Subcutaneous abdominal adipose tissue (tissue), 5 donors: ENCODE measurements at regions not wholly inside any gene's neighbourhood (a gene's known extent, or its start where the extent isn't known, plus 50 kb on each side); places are given as distances from the start of the nearest gene placed in this dataset.

Experiments
- H3K27ac ChIP-seq: one replicate; pipeline ENCODE4 v1.7.0; 2013; ENCODE audit warnings: low read depth, mild to moderate bottlenecking, inconsistent platforms, low read length, moderate library complexity
- H3K27me3 ChIP-seq, 5 donors: one replicate each; pipeline ENCODE4 v1.7.0; 2013; ENCODE audit warnings: low read length in 5 of 5, inconsistent platforms in 1 of 5; ENCODE audit not compliant: control insufficient read depth in 5 of 5, insufficient read depth in 4 of 5
- H3K36me3 ChIP-seq, 5 donors: one replicate each; pipeline ENCODE4 v1.7.0; 2013; ENCODE audit warnings: low read length in 5 of 5; ENCODE audit not compliant: control insufficient read depth in 5 of 5, insufficient read depth in 5 of 5
- H3K4me1 ChIP-seq, 5 donors: one replicate each; pipeline ENCODE4 v1.7.0; 2013; ENCODE audit warnings: low read length in 5 of 5, mild to moderate bottlenecking in 3 of 5, moderate library complexity in 1 of 5; ENCODE audit not compliant: control insufficient read depth in 5 of 5, insufficient read depth in 5 of 5
- H3K4me3 ChIP-seq, 5 donors: one replicate each; pipeline ENCODE4 v1.7.0; 2013; ENCODE audit warnings: low read length in 5 of 5, low read depth in 1 of 5
- H3K9ac ChIP-seq, 5 donors: one replicate each; pipeline ENCODE4 v1.7.0; 2013; ENCODE audit warnings: low read length in 5 of 5, mild to moderate bottlenecking in 4 of 5, moderate library complexity in 3 of 5
- H3K9me3 ChIP-seq, 5 donors: one replicate each; pipeline ENCODE4 v1.7.0; 2013; ENCODE audit warnings: low read length in 5 of 5; ENCODE audit not compliant: control insufficient read depth in 5 of 5
- donor health status: healthy.
- donor health status: healthy.
- donor health status: healthy.
- donor health status: healthy.
- donor health status: healthy.

- Histone ChIP-seq H3K27ac (no peak overlapping the region), H3K9me3 (peaks cover 0 to 5% (median 0%) of the 10 kb centered on the region in 5 donors), H3K36me3 (no peaks in the 10 kb centered on the region), H3K4me3 (peak overlapping the region in 1 of 5 donors; percentile 12), H3K4me1 (no peaks in the 10 kb centered on the region), H3K27me3 (no peaks in the 10 kb centered on the region), H3K9ac (no peak overlapping the region)
Observed at GRCh38 chr12:97203408-97203807, 259.2 kb upstream of the RMST start.

GRCh38 chr12:97209997-97210396 lies 252.6 kb upstream of the RMST start:
- Histone ChIP-seq H3K27me3 (no peaks in the 10 kb centered on the region), H3K4me3 (no peak overlapping the region), H3K9me3 (no peaks in the 10 kb centered on the region), H3K4me1 (no peaks in the 10 kb centered on the region), H3K36me3 (no peaks in the 10 kb centered on the region), H3K27ac (no peak overlapping the region), H3K9ac (no peak overlapping the region)

- Histone ChIP-seq H3K27me3 (no peaks in the 10 kb centered on the region), H3K4me1 (no peaks in the 10 kb centered on the region), H3K4me3 (no peak overlapping the region), H3K9me3 (no peaks in the 10 kb centered on the region), H3K36me3 (no peaks in the 10 kb centered on the region), H3K9ac (no peak overlapping the region), H3K27ac (no peak overlapping the region)
Observed at GRCh38 chr12:97211416-97211930, 251.1 kb upstream of the RMST start.

- Histone ChIP-seq H3K36me3 (no peaks in the 10 kb centered on the region), H3K9me3 (no peaks in the 10 kb centered on the region), H3K4me3 (no peak overlapping the region)
Observed at GRCh38 chr12:97216848-97217247, 245.8 kb upstream of the RMST start.

GRCh38 chr12:97222391-97222790 lies 240.2 kb upstream of the RMST start:
- Histone ChIP-seq H3K9ac (no peak overlapping the region), H3K4me1 (no peaks in the 10 kb centered on the region), H3K27me3 (no peaks in the 10 kb centered on the region), H3K4me3 (no peak overlapping the region), H3K36me3 (no peaks in the 10 kb centered on the region), H3K9me3 (no peaks in the 10 kb centered on the region), H3K27ac (no peak overlapping the region)

More at GRCh38 chr12:97216848-97217247, 245.8 kb upstream of the RMST start:
- Histone ChIP-seq H3K27me3 (no peaks in the 10 kb centered on the region), H3K27ac (no peak overlapping the region), H3K9ac (no peak overlapping the region), H3K4me1 (no peaks in the 10 kb centered on the region)

GRCh38 chr12:97223419-97223818 lies 239.2 kb upstream of the RMST start:
- Histone ChIP-seq H3K4me1 (no peaks in the 10 kb centered on the region), H3K36me3 (no peaks in the 10 kb centered on the region), H3K4me3 (no peak overlapping the region), H3K27me3 (no peaks in the 10 kb centered on the region), H3K9ac (no peak overlapping the region), H3K9me3 (no peaks in the 10 kb centered on the region), H3K27ac (no peak overlapping the region)

- no peaks in the 10 kb centered on the region for H3K27me3 ChIP-seq
- H3K27ac ChIP-seq = no peak overlapping the region
- H3K9ac ChIP-seq = no peak overlapping the region
- no peaks in the 10 kb centered on the region for H3K9me3 ChIP-seq
- peaks cover 0 to 4% (median 0%) of the 10 kb centered on the region in 5 donors for H3K4me1 ChIP-seq
- H3K4me3 ChIP-seq = no peak overlapping the region
- H3K36me3 ChIP-seq = no peaks in the 10 kb centered on the region
Observed at GRCh38 chr12:97229004-97229403, 233.6 kb upstream of the RMST start.

- no peaks in the 10 kb centered on the region for H3K4me1 ChIP-seq
- H3K9ac ChIP-seq = no peak overlapping the region
- no peaks in the 10 kb centered on the region for H3K36me3 ChIP-seq
- peaks cover 0 to 4% (median 0%) of the 10 kb centered on the region in 5 donors for H3K9me3 ChIP-seq
- H3K4me3 ChIP-seq = no peak overlapping the region
- no peak overlapping the region for H3K27ac ChIP-seq
- H3K27me3 ChIP-seq = no peaks in the 10 kb centered on the region
Observed at GRCh38 chr12:97235102-97235501, 227.5 kb upstream of the RMST start.

GRCh38 chr12:97246368-97246767 lies 216.2 kb upstream of the RMST start:
- H3K9me3 ChIP-seq = no peaks in the 10 kb centered on the region
- no peaks in the 10 kb centered on the region for H3K27me3 ChIP-seq
- H3K4me1 ChIP-seq = no peaks in the 10 kb centered on the region
- no peak overlapping the region for H3K27ac ChIP-seq
- no peaks in the 10 kb centered on the region for H3K36me3 ChIP-seq
- H3K4me3 ChIP-seq = no peak overlapping the region
- H3K9ac ChIP-seq = no peak overlapping the region

GRCh38 chr12:97250483-97250882 lies 212.1 kb upstream of the RMST start:
- Histone ChIP-seq H3K4me3 (no peak overlapping the region), H3K9me3 (no peaks in the 10 kb centered on the region), H3K9ac (no peak overlapping the region), H3K4me1 (no peaks in the 10 kb centered on the region), H3K27ac (no peak overlapping the region), H3K36me3 (no peaks in the 10 kb centered on the region), H3K27me3 (no peaks in the 10 kb centered on the region)

GRCh38 chr12:97257726-97258125 lies 204.9 kb upstream of the RMST start:
- Histone ChIP-seq H3K36me3 (no peaks in the 10 kb centered on the region), H3K27ac (no peak overlapping the region), H3K9ac (no peak overlapping the region), H3K9me3 (no peaks in the 10 kb centered on the region), H3K27me3 (no peaks in the 10 kb centered on the region), H3K4me1 (no peaks in the 10 kb centered on the region), H3K4me3 (no peak overlapping the region)
